SK-N-SH treated with all-trans-retinoic acid at 6 μM for 48 hours (cell line): ENCODE measurements at regions not wholly inside any gene's neighbourhood (a gene's known extent, or its start where the extent isn't known, plus 50 kb on each side); places are given as distances from the start of the nearest gene placed in this dataset.

Experiments used
- ATAC-seq: fragments of 200-7000 bp; cut with Tn5 transposase; 3 replicates; pipeline ENCODE4 v1.9.1; 2020; ENCODE audit warnings: mild to moderate bottlenecking, moderate library complexity
- ARNTL ChIP-seq: fragments of 450-650 bp; formaldehyde crosslinking; IDR thresholded peaks from 2 replicates; pipeline ENCODE4 v1.5.0; 2020; ENCODE audit warnings: low read depth, mild to moderate bottlenecking, moderate library complexity, borderline replicate concordance
- BACH2 ChIP-seq: fragments of 250-450 bp; sonication (Bioruptor Pico); IDR thresholded peaks from 2 replicates; pipeline ENCODE4 v1.9.0; 2021; ENCODE audit warnings: mild to moderate bottlenecking, borderline replicate concordance
- CSDC2 ChIP-seq: fragments of 250-450 bp; sonication (Bioruptor Pico); IDR thresholded peaks from 2 replicates; pipeline ENCODE4 v1.5.0; 2020; ENCODE audit warnings: mild to moderate bottlenecking, moderate library complexity
- CSRNP3 ChIP-seq: fragments of 250-450 bp; sonication (Bioruptor Pico); IDR thresholded peaks from 2 replicates; pipeline ENCODE4 v1.5.1; 2021; ENCODE audit warnings: mild to moderate bottlenecking, moderate library complexity
- ESRRG ChIP-seq: fragments of 250-450 bp; sonication (Bioruptor Pico); IDR thresholded peaks from 2 replicates; pipeline ENCODE4 v1.6.1; 2021; ENCODE audit warnings: mild to moderate bottlenecking
- GLIS3 ChIP-seq: fragments of 250-450 bp; sonication (Bioruptor Pico); IDR thresholded peaks from 2 replicates; pipeline ENCODE4 v1.5.0; 2020; ENCODE audit warnings: mild to moderate bottlenecking, moderate library complexity
- ISL1 ChIP-seq: fragments of 250-450 bp; sonication (Bioruptor Pico); IDR thresholded peaks from 2 replicates; pipeline ENCODE4 v2.1.2; 2022; ENCODE audit warnings: mild to moderate bottlenecking, moderate library complexity
- PPARA ChIP-seq: fragments of 250-450 bp; sonication (Bioruptor Pico); IDR thresholded peaks from 2 replicates; pipeline ENCODE4 v1.5.0; 2020; ENCODE audit warnings: mild to moderate bottlenecking, borderline replicate concordance
- RARB ChIP-seq: fragments of 250-450 bp; sonication (Bioruptor Pico); IDR thresholded peaks from 2 replicates; pipeline ENCODE4 v1.8.0; 2021; ENCODE audit warnings: mild to moderate bottlenecking, moderate library complexity
- TCF4 ChIP-seq: fragments of 250-450 bp; sonication (Bioruptor Pico); IDR thresholded peaks from 2 replicates; pipeline ENCODE4 v1.8.0; 2021; ENCODE audit warnings: mild to moderate bottlenecking, moderate library complexity, borderline replicate concordance
- TSHZ2 ChIP-seq: fragments of 250-450 bp; sonication (Bioruptor Pico); IDR thresholded peaks from 2 replicates; pipeline ENCODE4 v1.5.0; 2020; ENCODE audit warnings: mild to moderate bottlenecking, moderate library complexity
- ZC3H10 ChIP-seq: fragments of 250-450 bp; sonication (Bioruptor Pico); IDR thresholded peaks from 2 replicates; pipeline ENCODE4 v1.5.1; 2021; ENCODE audit warnings: mild to moderate bottlenecking, moderate library complexity
- ZFP3 ChIP-seq: fragments of 250-450 bp; sonication (Bioruptor Pico); IDR thresholded peaks from 2 replicates; pipeline ENCODE4 v1.5.0; 2020; ENCODE audit warnings: mild to moderate bottlenecking, moderate library complexity
- ZNF565 ChIP-seq: fragments of 450-650 bp; formaldehyde crosslinking; conservative IDR thresholded peaks from 2 replicates; pipeline ENCODE4 v1.5.0; 2020; ENCODE audit warnings: low read depth, mild to moderate bottlenecking, moderate library complexity
- ZNF8 ChIP-seq: fragments of 450-650 bp; formaldehyde crosslinking; IDR thresholded peaks from 2 replicates; pipeline ENCODE4 v1.5.0; 2020; ENCODE audit warnings: mild to moderate bottlenecking, moderate library complexity
- TF ChIP-seq, protein P1 (sequence below): fragments of 250-450 bp; sonication (Bioruptor Pico); IDR thresholded peaks from 2 replicates; pipeline ENCODE4 v1.8.0; 2020; ENCODE audit warnings: mild to moderate bottlenecking, moderate library complexity, borderline replicate concordance

GRCh38 chr3:189577050-189577951, 53.9 kb upstream of the TP63 start:
- no peak for ATAC-seq
- TF ChIP-seq TSHZ2 (CRISPR knock-in tag) (no peak), ZNF8 (CRISPR knock-in tag) (no peak), ESRRG (CRISPR knock-in tag) (no peak), BACH2 (no peak), PPARA (CRISPR knock-in tag) (no peak), CSRNP3 (CRISPR knock-in tag) (no peak), ARNTL (CRISPR knock-in tag) (no peak), TCF4 (no peak), CSDC2 (CRISPR knock-in tag) (no peak), GLIS3 (CRISPR knock-in tag) (no peak), RARB (no peak)
- TF ChIP-seq, protein P1, sequence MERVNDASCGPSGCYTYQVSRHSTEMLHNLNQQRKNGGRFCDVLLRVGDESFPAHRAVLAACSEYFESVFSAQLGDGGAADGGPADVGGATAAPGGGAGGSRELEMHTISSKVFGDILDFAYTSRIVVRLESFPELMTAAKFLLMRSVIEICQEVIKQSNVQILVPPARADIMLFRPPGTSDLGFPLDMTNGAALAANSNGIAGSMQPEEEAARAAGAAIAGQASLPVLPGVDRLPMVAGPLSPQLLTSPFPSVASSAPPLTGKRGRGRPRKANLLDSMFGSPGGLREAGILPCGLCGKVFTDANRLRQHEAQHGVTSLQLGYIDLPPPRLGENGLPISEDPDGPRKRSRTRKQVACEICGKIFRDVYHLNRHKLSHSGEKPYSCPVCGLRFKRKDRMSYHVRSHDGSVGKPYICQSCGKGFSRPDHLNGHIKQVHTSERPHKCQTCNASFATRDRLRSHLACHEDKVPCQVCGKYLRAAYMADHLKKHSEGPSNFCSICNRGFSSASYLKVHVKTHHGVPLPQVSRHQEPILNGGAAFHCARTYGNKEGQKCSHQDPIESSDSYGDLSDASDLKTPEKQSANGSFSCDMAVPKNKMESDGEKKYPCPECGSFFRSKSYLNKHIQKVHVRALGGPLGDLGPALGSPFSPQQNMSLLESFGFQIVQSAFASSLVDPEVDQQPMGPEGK (CRISPR knock-in tag): no peak

DNA sequence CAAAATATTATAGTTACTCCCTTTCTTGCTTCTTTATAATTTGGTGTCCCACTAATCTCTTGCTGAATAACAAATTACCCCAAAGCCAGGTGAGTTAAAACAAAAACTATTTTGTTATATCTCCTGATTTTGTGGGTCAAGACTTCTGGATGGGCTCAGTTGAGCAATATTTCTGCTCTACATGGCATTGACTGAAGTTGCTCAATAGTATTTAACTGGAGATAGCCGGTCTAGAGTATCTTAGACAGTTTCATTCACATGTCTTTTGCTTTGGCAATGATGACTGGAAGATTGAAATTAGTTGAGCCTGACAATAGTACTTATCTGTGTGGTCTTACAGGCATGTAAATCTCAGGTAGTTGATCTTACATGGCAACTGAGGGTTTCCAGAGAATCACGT, 51.0 kb upstream of the TP63 start:
- TF ChIP-seq RARB: no peak
- no peak for TF ChIP-seq ZC3H10 (CRISPR knock-in tag)
- TF ChIP-seq ZFP3: no peak
- no peak for TF ChIP-seq CSRNP3 (CRISPR knock-in tag)
- no peak for TF ChIP-seq TCF4
- no peak for TF ChIP-seq ISL1
- TF ChIP-seq PPARA (CRISPR knock-in tag): no peak
- no peak for TF ChIP-seq TSHZ2 (CRISPR knock-in tag)
- TF ChIP-seq GLIS3 (CRISPR knock-in tag): no peak
- TF ChIP-seq ZNF8 (CRISPR knock-in tag): no peak
- TF ChIP-seq ZNF565 (CRISPR knock-in tag): no peak
- no peak for ATAC-seq
